Gastroesophageal sphincter (tissue), 4 donors: ENCODE measurements at regions not wholly inside any gene's neighbourhood (a gene's known extent, or its start where the extent isn't known, plus 50 kb on each side); places are given as distances from the start of the nearest gene placed in this dataset.

Source experiments
- ATAC-seq: fragments of 150-250 bp; one replicate; pipeline ENCODE4 v1.9.1; 2016; ENCODE audit warnings: mild to moderate bottlenecking, moderate library complexity
- H3K27ac ChIP-seq, 4 donors: fragments of 200-600 bp; sonication (generic) in 3 of 4; 1 replicate in 3 of 4; 2 replicates in 1 of 4; pipeline ENCODE4 v1.5.1; 2016 to 2019
- H3K27me3 ChIP-seq: fragments of 200-600 bp; sonication (generic); one replicate; pipeline ENCODE4 v1.5.1; 2019
- H3K36me3 ChIP-seq, 2 donors: fragments of 200-600 bp; sonication (generic); one replicate each; pipeline ENCODE4 v1.5.1; 2019; ENCODE audit warnings: control low read depth in 1 of 2
- H3K4me1 ChIP-seq, 3 donors: fragments of 200-600 bp; sonication (generic); 1 replicate in 2 of 3; 2 replicates in 1 of 3; pipeline ENCODE4 v1.5.1; 2016 to 2019; ENCODE audit warnings: control low read depth in 2 of 3
- H3K4me3 ChIP-seq, 2 donors: fragments of 200-600 bp; sonication (generic); one replicate each; pipeline ENCODE4 v1.5.1; 2019; ENCODE audit warnings: mild to moderate bottlenecking in 1 of 2, moderate library complexity in 1 of 2
- H3K9me3 ChIP-seq, 3 donors: fragments of 200-600 bp; sonication (generic); one replicate each; pipeline ENCODE4 v1.5.1; 2017 to 2019; ENCODE audit warnings: control low read depth in 2 of 3
- CTCF ChIP-seq, 4 experiments: fragments of 200-600 bp in 2 of 4; fragments of 450-650 bp in 2 of 4; sonication (generic) in 1 of 4; IDR thresholded peaks; one replicate each; pipeline ENCODE4 v1.5.1; 2017 to 2019; ENCODE audit warnings: antibody characterized with exemption in 4 of 4, mild to moderate bottlenecking in 2 of 4, moderate library complexity in 2 of 4
- EP300 ChIP-seq: sonication (generic); formaldehyde crosslinking; IDR thresholded peaks from one replicate; pipeline ENCODE4 v1.6.1; 2017; ENCODE audit warnings: antibody characterized with exemption, mild to moderate bottlenecking
- POLR2A ChIP-seq, 2 donors: fragments of 450-650 bp; IDR thresholded peaks; one replicate each; pipeline ENCODE4 v1.6.1; 2017; ENCODE audit warnings: antibody characterized with exemption in 2 of 2, mild to moderate bottlenecking in 2 of 2, moderate library complexity in 1 of 2
- POLR2AphosphoS5 ChIP-seq: sonication (generic); formaldehyde crosslinking; IDR thresholded peaks from one replicate; pipeline ENCODE4 v1.6.1; 2017; ENCODE audit warnings: antibody characterized with exemption
- WGBS, 2 donors: methylation state at CpG; one replicate each; pipeline ENCODE4 v1.1.5; 2018; ENCODE audit warnings: low coverage in 1 of 2; 5-methylcytosine and 5-hydroxymethylcytosine counted together

DNA sequence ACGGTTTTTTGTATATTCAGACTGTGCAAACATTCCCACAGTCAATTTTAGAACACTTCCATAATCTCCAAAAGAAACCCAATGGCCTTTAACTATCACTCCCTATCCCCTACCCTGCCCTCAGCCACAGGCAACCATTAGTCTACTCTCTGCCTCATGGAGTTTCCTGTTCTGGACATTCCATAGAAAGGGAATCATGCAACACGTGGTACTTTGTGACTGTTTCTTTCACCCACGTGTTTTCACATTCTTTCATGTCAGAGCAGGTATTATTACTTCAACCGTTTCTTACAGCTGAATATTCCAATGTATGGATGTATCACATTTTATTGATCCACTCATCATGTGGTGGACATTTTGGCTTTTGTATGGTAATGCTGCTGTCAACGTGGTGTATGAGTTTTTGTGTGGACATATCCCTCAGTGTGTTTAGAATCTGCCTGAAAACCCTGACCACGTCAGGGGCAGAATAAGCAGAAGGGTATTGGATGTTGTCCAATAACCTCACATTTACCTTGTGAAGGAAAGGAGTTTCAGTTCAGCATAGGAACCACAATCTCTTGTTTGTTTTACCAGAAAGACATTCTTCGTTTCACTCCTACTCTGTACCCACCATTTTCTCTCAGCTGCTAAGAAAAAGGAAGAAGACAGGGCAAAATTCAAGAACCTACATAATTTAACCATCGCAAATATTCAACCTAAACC, 107.5 kb upstream of the DYRK2 start:
- ATAC-seq = no peak
- TF ChIP-seq CTCF (IDR thresholded peaks at IDR 0.05) = no peak
- TF ChIP-seq EP300 = no peak
- TF ChIP-seq POLR2AphosphoS5 = no peak
- no peak for TF ChIP-seq POLR2A (IDR thresholded peaks at IDR 0.05)
- WGBS, 2 donors = 66 to 73% methylated on average over 7 to 8 of the region's 8 CpGs
- Histone ChIP-seq H3K27me3 (no peaks in the 10 kb centered on the region), H3K36me3 (no peaks in the 10 kb centered on the region), H3K9me3 (no peaks in the 10 kb centered on the region), H3K27ac (no peak overlapping the region), H3K4me1 (no peaks in the 10 kb centered on the region), H3K4me3 (no peak overlapping the region)

- Histone ChIP-seq H3K4me1 (no peaks in the 10 kb centered on the region), H3K27me3 (no peaks in the 10 kb centered on the region), H3K4me3 (no peak overlapping the region), H3K36me3 (no peaks in the 10 kb centered on the region), H3K27ac (no peak overlapping the region), H3K9me3 (no peaks in the 10 kb centered on the region)
- no peak for ATAC-seq
- TF ChIP-seq EP300 (no peak), CTCF (IDR thresholded peaks at IDR 0.05) (no peak), POLR2A (IDR thresholded peaks at IDR 0.05) (no peak), POLR2AphosphoS5 (no peak)
- WGBS, 2 donors = 75 to 77% methylated on average over 3 of the region's 3 CpGs
Measured at GRCh38 chr12:67541625-67541991, 106.9 kb upstream of the DYRK2 start.

DNA sequence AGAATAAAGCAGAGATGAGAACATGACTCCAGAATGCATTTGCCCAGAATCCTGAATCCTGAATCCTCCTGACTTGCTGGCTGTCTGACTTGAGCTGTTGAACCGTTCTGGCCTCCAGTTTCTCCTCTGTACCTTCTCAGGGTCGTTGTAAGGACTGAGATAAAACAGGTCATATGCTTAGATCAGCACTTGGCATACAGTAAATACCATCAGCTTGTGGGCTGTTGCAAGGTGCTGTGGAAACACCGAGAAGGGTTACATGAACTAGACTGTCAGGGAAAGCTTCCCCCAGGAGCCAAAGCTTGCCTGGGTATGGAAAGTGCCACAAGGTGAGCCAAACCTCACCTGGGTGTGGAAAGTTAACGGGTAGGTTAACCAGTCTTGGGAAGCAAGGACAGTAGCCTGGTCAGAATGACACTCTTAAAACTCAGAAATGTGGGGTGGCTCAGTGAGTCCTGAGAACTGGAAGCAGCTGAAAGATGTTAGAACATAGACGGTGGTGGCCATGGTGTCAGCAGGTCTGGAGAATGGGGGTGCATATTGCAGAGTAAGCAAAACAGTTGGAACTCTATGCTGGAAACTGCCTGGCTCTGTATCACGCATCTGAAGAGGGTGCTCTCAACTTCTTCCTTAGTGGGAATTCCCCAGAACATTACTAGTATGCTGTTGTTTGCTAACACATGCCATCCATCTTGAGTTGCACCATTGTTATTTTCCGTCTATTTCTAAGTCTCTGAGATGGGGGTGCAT, 105.3 kb upstream of the DYRK2 start:
- Histone ChIP-seq H3K9me3 (no peaks in the 10 kb centered on the region), H3K4me1 (no peaks in the 10 kb centered on the region), H3K36me3 (no peaks in the 10 kb centered on the region), H3K27ac (no peak overlapping the region), H3K27me3 (no peaks in the 10 kb centered on the region), H3K4me3 (no peak overlapping the region)
- ATAC-seq = no peak
- 88 to 89% methylated on average over 3 to 5 of the region's 7 CpGs for WGBS, 2 donors
- TF ChIP-seq EP300 (no peak), POLR2AphosphoS5 (no peak), POLR2A (IDR thresholded peaks at IDR 0.05) (no peak), CTCF (IDR thresholded peaks at IDR 0.05) (no peak)

- 61 to 64% methylated on average over 2 to 3 of the region's 8 CpGs for WGBS, 2 donors
- ATAC-seq = no peak
Measured at GRCh38 chr12:67545298-67545697, 103.2 kb upstream of the DYRK2 start.

More at GRCh38 chr12:67545298-67545697, 103.2 kb upstream of the DYRK2 start:
- no peaks in the 10 kb centered on the region for H3K4me1 ChIP-seq
- H3K4me3 ChIP-seq = no peak overlapping the region
- no peaks in the 10 kb centered on the region for H3K36me3 ChIP-seq
- no peak overlapping the region for H3K27ac ChIP-seq
- H3K9me3 ChIP-seq = no peaks in the 10 kb centered on the region
- TF ChIP-seq POLR2AphosphoS5 (no peak), CTCF (IDR thresholded peaks at IDR 0.05) (no peak), POLR2A (IDR thresholded peaks at IDR 0.05) (no peak)
- H3K27me3 ChIP-seq = no peaks in the 10 kb centered on the region
